Chondrocyte (in vitro differentiated cells): ENCODE measurements at regions not wholly inside any gene's neighbourhood (a gene's known extent, or its start where the extent isn't known, plus 50 kb on each side); places are given as distances from the start of the nearest gene placed in this dataset.

Experiments used
- DNase-seq: peaks from one replicate; pipeline ENCODE4 v3.0.0; 2021; ENCODE audit warnings: mixed read lengths, low spot score
- H3K27ac Mint-ChIP-seq: one replicate; pipeline ENCODE4 v1.8.0; 2021; ENCODE audit warnings: mild to moderate bottlenecking, moderate library complexity, mixed read lengths; ENCODE audit not compliant: unreplicated experiment
- H3K27me3 Mint-ChIP-seq: 2 replicates; pipeline ENCODE4 v1.8.0; 2021; ENCODE audit warnings: low read depth, mixed read lengths
- H3K36me3 Mint-ChIP-seq: 2 replicates; pipeline ENCODE4 v1.8.0; 2021; ENCODE audit warnings: low read depth, mixed read lengths
- H3K4me1 Mint-ChIP-seq: 2 replicates; pipeline ENCODE4 v1.8.0; 2021; ENCODE audit warnings: low read depth, mild to moderate bottlenecking, mixed read lengths
- H3K4me3 Mint-ChIP-seq: one replicate; pipeline ENCODE4 v1.8.0; 2021; ENCODE audit warnings: mild to moderate bottlenecking, moderate library complexity, mixed read lengths; ENCODE audit not compliant: unreplicated experiment
- H3K9me3 Mint-ChIP-seq: 2 replicates; pipeline ENCODE4 v1.8.0; 2021; ENCODE audit warnings: low read depth, mixed read lengths
- CTCF ChIP-seq: fragments of 200-600 bp; sonication (generic); IDR thresholded peaks from 2 replicates; pipeline ENCODE4 v1.5.0; 2021; ENCODE audit warnings: antibody characterized with exemption, mild to moderate bottlenecking, moderate library complexity

GRCh38 chr12:88737838-88738472 is 157.7 kb upstream of the KITLG start:
- Mint-ChIP-seq H3K9me3 (no peaks in the 10 kb centered on the region), H3K27me3 (no peaks in the 10 kb centered on the region), H3K4me3 (no peak overlapping the region), H3K4me1 (no peaks in the 10 kb centered on the region), H3K36me3 (no peaks in the 10 kb centered on the region), H3K27ac (no peak overlapping the region)
- TF ChIP-seq CTCF, result no peak
- DNase-seq, result no peak

- H3K27me3 Mint-ChIP-seq, result no peaks in the 10 kb centered on the region
- TF ChIP-seq CTCF, result no peak
Measured at GRCh38 chr12:88736031-88736430, 155.8 kb upstream of the KITLG start.

GRCh38 chr12:88733008-88733407 is 152.7 kb upstream of the KITLG start:
- H3K27ac Mint-ChIP-seq, result no peak overlapping the region
- no peaks in the 10 kb centered on the region for H3K9me3 Mint-ChIP-seq
- no peak for DNase-seq
- TF ChIP-seq CTCF, result no peak
- H3K36me3 Mint-ChIP-seq, result no peaks in the 10 kb centered on the region
- H3K4me3 Mint-ChIP-seq, result no peak overlapping the region
- no peaks in the 10 kb centered on the region for H3K4me1 Mint-ChIP-seq
- H3K27me3 Mint-ChIP-seq, result no peaks in the 10 kb centered on the region

More at GRCh38 chr12:88736031-88736430, 155.8 kb upstream of the KITLG start:
- no peaks in the 10 kb centered on the region for H3K4me1 Mint-ChIP-seq
- H3K4me3 Mint-ChIP-seq, result no peak overlapping the region
- no peak for DNase-seq
- H3K9me3 Mint-ChIP-seq, result no peaks in the 10 kb centered on the region
- H3K36me3 Mint-ChIP-seq, result no peaks in the 10 kb centered on the region
- no peak overlapping the region for H3K27ac Mint-ChIP-seq

GRCh38 chr12:88729196-88729595 is 148.9 kb upstream of the KITLG start:
- H3K4me3 Mint-ChIP-seq, result no peak overlapping the region
- H3K27ac Mint-ChIP-seq, result no peak overlapping the region
- H3K36me3 Mint-ChIP-seq, result no peaks in the 10 kb centered on the region
- DNase-seq, result no peak
- H3K9me3 Mint-ChIP-seq, result no peaks in the 10 kb centered on the region
- no peak for TF ChIP-seq CTCF
- H3K27me3 Mint-ChIP-seq, result no peaks in the 10 kb centered on the region
- no peaks in the 10 kb centered on the region for H3K4me1 Mint-ChIP-seq

GRCh38 chr12:88726806-88727720 is 146.8 kb upstream of the KITLG start:
- Mint-ChIP-seq H3K27ac (no peak overlapping the region), H3K9me3 (no peaks in the 10 kb centered on the region), H3K4me1 (no peaks in the 10 kb centered on the region), H3K27me3 (no peaks in the 10 kb centered on the region), H3K36me3 (no peaks in the 10 kb centered on the region), H3K4me3 (no peak overlapping the region)
- DNase-seq, result no peak
- no peak for TF ChIP-seq CTCF
